HepG2 (cell line): ENCODE measurements at regions not wholly inside any gene's neighbourhood (a gene's known extent, or its start where the extent isn't known, plus 50 kb on each side); places are given as distances from the start of the nearest gene placed in this dataset.

Experiments
- ATAC-seq: fragments of 200-7000 bp; cut with Tn5 transposase; 3 replicates; pipeline ENCODE4 v1.9.1; 2020; ENCODE audit warnings: mild to moderate bottlenecking, moderate library complexity
- BruUV-seq: library from RNA; stranded (reverse); fragments of 400-500 nt; replicated peaks from 2 replicates; lab custom pipeline; 2021; lab: Mats Ljungman, UMichigan
- CTCF ChIA-PET: fragments of 300-600 bp; formaldehyde crosslinking; extraction: SDS; loops from one replicate; lab custom pipeline; 2021; ENCODE audit warnings: low total read pairs, inconsistent platforms, low intra/inter-chr PET ratio; lab: Yijun Ruan, JAX
- POLR2A ChIA-PET: fragments of 350-600 bp; sonication (Branson Sonifier 250); formaldehyde crosslinking; loops from one replicate; lab custom pipeline; 2020; ENCODE audit warnings: antibody characterized with exemption, inconsistent platforms; lab: Yijun Ruan, JAX
- DNase-seq: peaks from one replicate; pipeline ENCODE4 v3.0.0-alpha.2; 2015; ENCODE audit warnings: low spot score
- FAIRE-seq: peaks from 3 replicates; lab custom pipeline; 2011; peaks lifted over from hg19 to GRCh38; lab: Jason Lieb, UNC
- H2AFZ ChIP-seq: one replicate; pipeline ENCODE4 v1.6.1; 2011; ENCODE audit warnings: low read length, inconsistent platforms
- H3K27ac ChIP-seq: fragments of 300-600 bp; 3 replicates; pipeline ENCODE4 v1.8.0; 2011; ENCODE audit warnings: mixed run types, mild to moderate bottlenecking, mixed read lengths, low read length, inconsistent platforms; ENCODE audit not compliant: insufficient read depth; ENCODE audit errors: extremely low read length
- H3K27me3 ChIP-seq, 2 experiments: fragments of 200-600 bp in 1 of 2; 2 replicates in 1 of 2; 3 replicates in 1 of 2; pipeline versions ENCODE4 v1.6.0 to v1.8.0; 2011; ENCODE audit warnings: low read length in 2 of 2, mild to moderate bottlenecking in 2 of 2, moderate library complexity in 2 of 2, inconsistent platforms in 1 of 2; ENCODE audit not compliant: insufficient read depth in 2 of 2, control insufficient read depth in 1 of 2
- H3K36me3 ChIP-seq, 2 experiments: fragments of 200-600 bp in 1 of 2; replicated peaks in 1 of 2; 2 replicates in 1 of 2; 3 replicates in 1 of 2; pipeline versions ENCODE4 v1.5.1 to v1.8.0; 2011; ENCODE audit warnings: low read length in 2 of 2, inconsistent platforms in 1 of 2; ENCODE audit not compliant: insufficient read depth in 2 of 2, control insufficient read depth in 1 of 2
- H3K4me1 ChIP-seq: 2 replicates; pipeline ENCODE4 v1.5.1; 2012; ENCODE audit warnings: low read length, inconsistent platforms; ENCODE audit not compliant: insufficient read depth
- H3K4me2 ChIP-seq: 2 replicates; pipeline ENCODE4 v1.6.0; 2011; ENCODE audit warnings: low read depth, low read length, inconsistent platforms
- H3K4me3 ChIP-seq, 3 experiments: fragments of 200-600 bp in 1 of 3; sonication (generic), shearing (Covaris generic) in 1 of 3; replicated peaks in 1 of 3; 2 replicates each; pipeline ENCODE4 v1.5.1; 2011 to 2016; ENCODE audit warnings: low read length in 3 of 3, inconsistent platforms in 2 of 3, low read depth in 2 of 3, mild to moderate bottlenecking in 2 of 3, control low read depth in 1 of 3, mixed read lengths in 1 of 3; ENCODE audit not compliant: insufficient read depth in 1 of 3
- H3K79me2 ChIP-seq: one replicate; pipeline ENCODE4 v1.6.1; 2011; ENCODE audit warnings: low read length, inconsistent platforms; ENCODE audit not compliant: insufficient read depth
- H3K9ac ChIP-seq: 2 replicates; pipeline ENCODE4 v1.6.0; 2011; ENCODE audit warnings: mild to moderate bottlenecking, low read depth, low read length, inconsistent platforms; ENCODE audit not compliant: insufficient read depth
- H3K9me3 ChIP-seq: 2 replicates; pipeline ENCODE4 v1.5.1; 2012; ENCODE audit warnings: mild to moderate bottlenecking, low read length
- H4K20me1 ChIP-seq: 2 replicates; pipeline ENCODE4 v1.6.0; 2011; ENCODE audit warnings: inconsistent platforms, mild to moderate bottlenecking, low read length, moderate library complexity; ENCODE audit not compliant: insufficient read depth
- ADNP ChIP-seq: sonication (generic); formaldehyde crosslinking; IDR thresholded peaks from 2 replicates; pipeline ENCODE4 v1.4.0; 2020; ENCODE audit warnings: missing genetic modification reagents
- AHR ChIP-seq: IDR thresholded peaks from 2 replicates; pipeline ENCODE4 v1.6.1; 2018; ENCODE audit warnings: missing genetic modification reagents, missing compliant biosample characterization
- ATF2 ChIP-seq: sonication (generic); formaldehyde crosslinking; IDR thresholded peaks from 2 replicates; pipeline ENCODE4 v1.4.0; 2020; ENCODE audit warnings: missing genetic modification reagents
- FOXP4 ChIP-seq: sonication (generic); formaldehyde crosslinking; IDR thresholded peaks from 2 replicates; pipeline ENCODE4 v1.4.0; 2020; ENCODE audit warnings: missing genetic modification reagents
- HMG20B ChIP-seq: conservative IDR thresholded peaks from 2 replicates; pipeline ENCODE4 v1.6.1; 2016; ENCODE audit warnings: missing genetic modification reagents, missing compliant biosample characterization
- NPAS2 ChIP-seq: sonication (generic); formaldehyde crosslinking; IDR thresholded peaks from 2 replicates; pipeline ENCODE4 v1.8.0; 2022; ENCODE audit warnings: mild to moderate bottlenecking, missing genetic modification reagents, borderline replicate concordance
- RFX5 ChIP-seq: IDR thresholded peaks from 2 replicates; pipeline ENCODE4 v1.6.1; 2011; ENCODE audit warnings: low read depth, low read length, improper control_type of control experiment
- STAG1 ChIP-seq: sonication (generic); formaldehyde crosslinking; IDR thresholded peaks from 2 replicates; pipeline ENCODE4 v1.4.0; 2020; ENCODE audit warnings: missing genetic modification reagents
- TBX2 ChIP-seq: sonication (generic); formaldehyde crosslinking; IDR thresholded peaks from 2 replicates; pipeline ENCODE4 v1.5.0; 2020; ENCODE audit warnings: missing genetic modification reagents, mild to moderate bottlenecking, borderline replicate concordance
- TERF1 ChIP-seq: sonication (generic); formaldehyde crosslinking; IDR thresholded peaks from 2 replicates; pipeline ENCODE4 v1.8.0; 2022; ENCODE audit warnings: mild to moderate bottlenecking, missing genetic modification reagents, moderate library complexity
- TRAFD1 ChIP-seq: sonication (generic); formaldehyde crosslinking; IDR thresholded peaks from 2 replicates; pipeline ENCODE4 v1.5.1; 2020; ENCODE audit warnings: missing genetic modification reagents, mild to moderate bottlenecking, borderline replicate concordance
- ZNF337 ChIP-seq: sonication (generic); formaldehyde crosslinking; IDR thresholded peaks from 2 replicates; pipeline ENCODE4 v1.5.1; 2020; ENCODE audit warnings: missing genetic modification reagents, low read depth, mild to moderate bottlenecking, borderline replicate concordance
- ZNF577 ChIP-seq: sonication (generic); formaldehyde crosslinking; IDR thresholded peaks from 2 replicates; pipeline ENCODE4 v1.4.0; 2020; ENCODE audit warnings: mild to moderate bottlenecking, low read depth, missing genetic modification reagents, borderline replicate concordance
- ZNF737 ChIP-seq: sonication (generic); formaldehyde crosslinking; IDR thresholded peaks from 2 replicates; pipeline ENCODE4 v1.5.0; 2020; ENCODE audit warnings: missing genetic modification reagents, mild to moderate bottlenecking, borderline replicate concordance
- ZNF816 ChIP-seq: sonication (generic); formaldehyde crosslinking; IDR thresholded peaks from 2 replicates; pipeline ENCODE4 v1.8.0; 2022; ENCODE audit warnings: missing genetic modification reagents, mild to moderate bottlenecking, borderline replicate concordance
- WGBS: methylation state at CpG from one replicate; pipeline ENCODE4 v1.1.6; 2017; ENCODE audit warnings: low lambda C conversion rate; 5-methylcytosine and 5-hydroxymethylcytosine counted together
- in situ Hi-C: cut with HindIII; loops from 2 replicates; pipeline ENCODE4 v1.10.0; 2017; ENCODE audit warnings: low pct_unique_long_range_greater_than_20kb; ENCODE audit not compliant: extremely low pct_ligation_motif_present
- intact Hi-C: fragments of 100-400 bp; cut with micrococcal nuclease; formaldehyde crosslinking; loops from one replicate; pipeline ENCODE4 v1.10.0; 2022; ENCODE audit not compliant: unreplicated experiment
- TF ChIP-seq, protein P1 (sequence below): sonication (generic); formaldehyde crosslinking; IDR thresholded peaks from 2 replicates; pipeline ENCODE4 v1.5.0; 2020; ENCODE audit warnings: missing genetic modification reagents, mild to moderate bottlenecking, borderline replicate concordance

GRCh38 chr3:187880441-187880840, 135.2 kb upstream of the BCL6 start (continued):
- no peak for TF ChIP-seq ATF2 (CRISPR knock-in tag)
- TF ChIP-seq, all 625 proteins: peak for 0

DNA sequence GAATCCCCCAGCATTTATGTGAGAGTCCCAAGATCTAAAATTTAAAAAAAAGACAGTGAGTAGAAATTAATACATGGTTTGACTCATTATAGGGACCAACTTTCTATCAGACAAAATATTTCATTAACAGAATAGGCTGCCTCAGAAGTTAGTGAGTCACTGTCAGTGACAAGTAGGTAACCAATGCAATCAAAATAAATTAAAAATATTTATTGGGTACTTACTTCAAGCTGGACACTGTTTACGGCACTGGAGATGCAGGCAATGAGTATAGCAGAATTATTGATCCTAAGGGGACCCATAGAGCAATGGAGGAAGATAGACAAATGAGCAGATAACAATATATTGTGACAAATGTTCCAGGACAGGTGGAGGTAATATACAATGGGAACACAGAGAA, 135.6 kb upstream of the BCL6 start:
- Histone ChIP-seq H3K9me3 (peaks cover 3% of the 10 kb centered on the region), H3K27ac (no peak overlapping the region), H3K4me1 (peaks cover 9% of the 10 kb centered on the region), H3K9ac (no peak overlapping the region), H3K4me3 (no peak overlapping the region), H3K27me3 (no peaks in the 10 kb centered on the region), H3K36me3 (no peaks in the 10 kb centered on the region), H2AFZ (no peak overlapping the region), H3K79me2 (no peaks in the 10 kb centered on the region), H4K20me1 (no peaks in the 10 kb centered on the region), H3K4me2 (no peak overlapping the region)
- ChIA-PET POLR2A (no interaction called here), CTCF (no interaction called here)
- no TSS peak for BruUV-seq
- ATAC-seq (no peak), DNase-seq (no peak), FAIRE-seq (no peak)
- in situ Hi-C loops = no loop called here
- intact Hi-C loops = loop anchor here (10.0 kb wide), 1 partner anchor 126 kb away; no protein-coding TSS in a partner anchor
- WGBS = 69% methylated on average over 1 of the region's 1 CpG
- no peak for TF ChIP-seq ZNF577 (CRISPR knock-in tag)
- no peak for TF ChIP-seq TERF1 (CRISPR knock-in tag)
- no peak for TF ChIP-seq ZNF816 (CRISPR knock-in tag)
- TF ChIP-seq TBX2 (CRISPR knock-in tag) = no peak
- TF ChIP-seq ZNF737 (CRISPR knock-in tag) = no peak
- TF ChIP-seq ZNF337 (CRISPR knock-in tag) = no peak
- TF ChIP-seq HMG20B (CRISPR knock-in tag) = no peak
- TF ChIP-seq FOXP4 (CRISPR knock-in tag) = no peak
- no peak for TF ChIP-seq STAG1 (CRISPR knock-in tag)
- TF ChIP-seq ADNP = no peak
- TF ChIP-seq RFX5 = no peak
- no peak for TF ChIP-seq NPAS2 (CRISPR knock-in tag)
- TF ChIP-seq, protein P1, sequence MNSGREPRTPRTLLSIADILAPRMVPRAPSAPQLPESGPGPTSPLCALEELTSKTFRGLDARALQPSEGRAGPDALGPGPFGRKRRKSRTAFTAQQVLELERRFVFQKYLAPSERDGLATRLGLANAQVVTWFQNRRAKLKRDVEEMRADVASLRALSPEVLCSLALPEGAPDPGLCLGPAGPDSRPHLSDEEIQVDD = no peak
- no peak for TF ChIP-seq TRAFD1 (CRISPR knock-in tag)
- TF ChIP-seq AHR (CRISPR knock-in tag) = no peak
